Spleen (tissue), 7 donors: ENCODE measurements at regions not wholly inside any gene's neighbourhood (a gene's known extent, or its start where the extent isn't known, plus 50 kb on each side); places are given as distances from the start of the nearest gene placed in this dataset.

Source experiments
- POLR2A ChIP-seq, 3 donors: fragments of 450-650 bp; IDR thresholded peaks; one replicate each; pipeline ENCODE4 v1.5.1; 2017; ENCODE audit warnings: antibody characterized with exemption in 3 of 3, mild to moderate bottlenecking in 1 of 3
- TF ChIP-seq, protein P1 (sequence below), 11 experiments: fragments of 200-600 bp in 7 of 11; fragments of 450-650 bp in 4 of 11; sonication (generic) in 4 of 11; IDR thresholded peaks in 8 of 11; conservative IDR thresholded peaks in 3 of 11; 1 replicate in 7 of 11; 2 replicates in 4 of 11; pipeline versions ENCODE4 v1.4.0 to v1.8.0; 2016 to 2021; ENCODE audit warnings: antibody characterized with exemption in 11 of 11, inconsistent platforms in 4 of 11, mild to moderate bottlenecking in 1 of 11
- donor health status: DM: no; HTN: no; CAD: no; lungs with moderate emphysema.
- donor health status: DM: no; HTN: no; CAD: no.
- donor health status: DM: no; HTN: no; CAD: no.

DNA sequence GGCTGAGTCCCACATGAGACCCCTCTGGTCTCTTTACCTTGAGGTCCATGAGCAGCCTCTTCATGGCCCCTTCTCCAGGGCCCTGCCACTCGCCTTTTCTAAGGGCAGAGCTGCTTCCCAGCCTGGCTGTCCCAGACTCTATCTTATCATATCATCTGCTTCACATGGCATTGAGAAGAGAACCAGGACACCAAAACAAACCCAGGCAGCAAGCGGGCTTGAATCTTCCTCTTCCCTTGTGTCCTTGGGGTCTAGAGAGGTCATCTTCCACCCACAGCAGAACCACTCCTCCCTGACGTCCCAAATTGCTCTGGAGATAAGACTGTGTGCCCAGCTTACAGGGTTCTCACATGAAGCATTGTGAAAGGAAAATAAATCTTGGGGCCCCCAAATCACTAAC is 261.3 kb upstream of the AUTS2 start:
- TF ChIP-seq, protein P1, sequence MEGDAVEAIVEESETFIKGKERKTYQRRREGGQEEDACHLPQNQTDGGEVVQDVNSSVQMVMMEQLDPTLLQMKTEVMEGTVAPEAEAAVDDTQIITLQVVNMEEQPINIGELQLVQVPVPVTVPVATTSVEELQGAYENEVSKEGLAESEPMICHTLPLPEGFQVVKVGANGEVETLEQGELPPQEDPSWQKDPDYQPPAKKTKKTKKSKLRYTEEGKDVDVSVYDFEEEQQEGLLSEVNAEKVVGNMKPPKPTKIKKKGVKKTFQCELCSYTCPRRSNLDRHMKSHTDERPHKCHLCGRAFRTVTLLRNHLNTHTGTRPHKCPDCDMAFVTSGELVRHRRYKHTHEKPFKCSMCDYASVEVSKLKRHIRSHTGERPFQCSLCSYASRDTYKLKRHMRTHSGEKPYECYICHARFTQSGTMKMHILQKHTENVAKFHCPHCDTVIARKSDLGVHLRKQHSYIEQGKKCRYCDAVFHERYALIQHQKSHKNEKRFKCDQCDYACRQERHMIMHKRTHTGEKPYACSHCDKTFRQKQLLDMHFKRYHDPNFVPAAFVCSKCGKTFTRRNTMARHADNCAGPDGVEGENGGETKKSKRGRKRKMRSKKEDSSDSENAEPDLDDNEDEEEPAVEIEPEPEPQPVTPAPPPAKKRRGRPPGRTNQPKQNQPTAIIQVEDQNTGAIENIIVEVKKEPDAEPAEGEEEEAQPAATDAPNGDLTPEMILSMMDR (IDR thresholded peaks at IDR 0.05 in 8 of 11, conservative IDR thresholded peaks at IDR 0.05 in 3 of 11), result no peak
- no peak for TF ChIP-seq POLR2A (IDR thresholded peaks at IDR 0.05)
